HFFc6 (cell line): ENCODE measurements at regions not wholly inside any gene's neighbourhood (a gene's known extent, or its start where the extent isn't known, plus 50 kb on each side); places are given as distances from the start of the nearest gene placed in this dataset.
"Not testable (repeated sequence)": the region's sequence is repeated elsewhere in the genome, so short reads cannot be mapped to it uniquely, and the experiment has no call there.

ENCODE experiments used
- DNase-seq: peaks from one replicate; pipeline ENCODE4 v3.0.0-alpha.2; 2018
- H3K27ac Mint-ChIP-seq: 2 replicates; pipeline ENCODE4 v1.8.0; 2020; ENCODE audit warnings: mild to moderate bottlenecking, mixed read lengths
- H3K27me3 Mint-ChIP-seq: 2 replicates; pipeline ENCODE4 v1.8.0; 2021; ENCODE audit warnings: mild to moderate bottlenecking, moderate library complexity, mixed read lengths; ENCODE audit not compliant: insufficient read depth
- H3K36me3 Mint-ChIP-seq: 2 replicates; pipeline ENCODE4 v1.8.0; 2021; ENCODE audit warnings: low read depth, mixed read lengths
- H3K4me1 Mint-ChIP-seq: 2 replicates; pipeline ENCODE4 v1.8.0; 2020; ENCODE audit warnings: low read depth, mixed read lengths
- H3K4me3 Mint-ChIP-seq: 2 replicates; pipeline ENCODE4 v1.8.0; 2020; ENCODE audit warnings: mild to moderate bottlenecking, moderate library complexity, mixed read lengths
- H3K9me3 Mint-ChIP-seq: 2 replicates; pipeline ENCODE4 v1.8.0; 2020; ENCODE audit warnings: mild to moderate bottlenecking, mixed read lengths
- TF ChIP-seq, protein P1 (sequence below): fragments of 200-600 bp; sonication (generic); IDR thresholded peaks from 2 replicates; pipeline ENCODE4 v1.5.0; 2021; ENCODE audit warnings: antibody characterized with exemption, mild to moderate bottlenecking

DNA sequence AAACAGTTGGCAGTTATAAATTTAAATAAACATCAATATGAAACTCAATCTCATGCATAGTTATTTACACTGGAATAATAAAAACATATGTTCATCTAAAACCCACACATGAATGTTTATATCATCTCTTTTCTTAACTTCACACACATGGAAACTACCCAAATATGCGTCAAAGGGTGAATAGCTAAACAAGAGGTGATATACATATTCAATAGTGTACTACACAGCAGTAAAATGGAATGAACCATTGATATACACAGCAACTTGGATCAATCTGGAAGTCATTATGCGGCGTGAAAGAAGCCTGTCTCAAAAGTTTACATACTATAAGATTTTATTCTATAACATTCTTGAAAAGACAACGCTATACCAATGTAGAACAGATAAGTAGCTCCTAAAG lies 282.5 kb upstream of the POM121L12 start:
- H3K27me3 Mint-ChIP-seq = no peaks in the 10 kb centered on the region; the same call in 1 of the 2 replicates
- no peak overlapping the region for H3K27ac Mint-ChIP-seq
- no peak for DNase-seq
- H3K4me3 Mint-ChIP-seq = no peak overlapping the region
- no peaks in the 10 kb centered on the region for H3K4me1 Mint-ChIP-seq
- peaks cover 32% of the 10 kb centered on the region for H3K9me3 Mint-ChIP-seq
- H3K36me3 Mint-ChIP-seq = no peaks in the 10 kb centered on the region
- TF ChIP-seq, protein P1, sequence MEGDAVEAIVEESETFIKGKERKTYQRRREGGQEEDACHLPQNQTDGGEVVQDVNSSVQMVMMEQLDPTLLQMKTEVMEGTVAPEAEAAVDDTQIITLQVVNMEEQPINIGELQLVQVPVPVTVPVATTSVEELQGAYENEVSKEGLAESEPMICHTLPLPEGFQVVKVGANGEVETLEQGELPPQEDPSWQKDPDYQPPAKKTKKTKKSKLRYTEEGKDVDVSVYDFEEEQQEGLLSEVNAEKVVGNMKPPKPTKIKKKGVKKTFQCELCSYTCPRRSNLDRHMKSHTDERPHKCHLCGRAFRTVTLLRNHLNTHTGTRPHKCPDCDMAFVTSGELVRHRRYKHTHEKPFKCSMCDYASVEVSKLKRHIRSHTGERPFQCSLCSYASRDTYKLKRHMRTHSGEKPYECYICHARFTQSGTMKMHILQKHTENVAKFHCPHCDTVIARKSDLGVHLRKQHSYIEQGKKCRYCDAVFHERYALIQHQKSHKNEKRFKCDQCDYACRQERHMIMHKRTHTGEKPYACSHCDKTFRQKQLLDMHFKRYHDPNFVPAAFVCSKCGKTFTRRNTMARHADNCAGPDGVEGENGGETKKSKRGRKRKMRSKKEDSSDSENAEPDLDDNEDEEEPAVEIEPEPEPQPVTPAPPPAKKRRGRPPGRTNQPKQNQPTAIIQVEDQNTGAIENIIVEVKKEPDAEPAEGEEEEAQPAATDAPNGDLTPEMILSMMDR = no peak

DNA sequence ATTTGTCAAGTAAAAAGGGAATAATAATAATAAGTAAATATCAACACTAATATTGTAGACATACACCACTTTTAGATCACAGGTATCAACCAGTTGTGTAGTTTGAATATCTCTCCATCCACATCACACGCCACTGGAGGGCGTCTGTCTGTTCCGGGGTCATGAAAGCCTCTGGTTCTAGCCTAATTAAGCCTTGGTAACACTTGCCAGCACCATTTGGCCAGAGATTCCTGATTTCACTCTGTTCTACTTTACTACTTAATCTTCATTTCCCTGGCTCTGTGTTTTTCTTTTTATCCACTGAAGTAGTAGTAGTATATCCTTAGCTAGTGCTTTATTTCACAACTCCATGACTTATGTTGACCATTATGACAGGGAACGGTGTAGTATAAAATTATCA lies 285.6 kb upstream of the POM121L12 start:
- no peaks in the 10 kb centered on the region for H3K27me3 Mint-ChIP-seq
- no peaks in the 10 kb centered on the region for H3K4me1 Mint-ChIP-seq
- DNase-seq = no peak
- H3K27ac Mint-ChIP-seq = no peak overlapping the region
- H3K36me3 Mint-ChIP-seq = no peaks in the 10 kb centered on the region
- no peak overlapping the region for H3K4me3 Mint-ChIP-seq
- peaks cover 19% of the 10 kb centered on the region for H3K9me3 Mint-ChIP-seq
- TF ChIP-seq, protein P1 = no peak

DNA sequence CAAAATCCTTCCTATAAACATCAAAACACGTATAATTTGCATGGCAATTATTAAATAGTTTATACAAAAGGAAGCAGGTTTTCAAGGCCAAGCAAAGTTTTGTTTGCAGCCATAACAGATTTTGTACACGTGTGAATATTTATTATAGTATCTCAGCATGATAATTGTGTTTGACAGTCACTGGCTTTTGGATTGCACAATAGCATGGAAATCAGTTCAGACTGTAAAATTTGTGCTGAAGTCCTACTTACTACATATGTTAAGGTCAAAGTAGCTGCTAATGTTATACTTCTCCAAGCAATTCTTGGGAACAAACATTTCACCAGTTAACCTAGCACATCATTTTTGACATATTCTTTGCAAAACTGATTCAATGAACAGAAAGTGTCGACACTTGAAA lies 287.6 kb upstream of the POM121L12 start:
- no peaks in the 10 kb centered on the region for H3K36me3 Mint-ChIP-seq
- no peaks in the 10 kb centered on the region for H3K27me3 Mint-ChIP-seq
- H3K9me3 Mint-ChIP-seq = peaks cover 19% of the 10 kb centered on the region
- TF ChIP-seq, protein P1 = no peak
- no peaks in the 10 kb centered on the region for H3K4me1 Mint-ChIP-seq
- no peak overlapping the region for H3K4me3 Mint-ChIP-seq
- DNase-seq = no peak
- no peak overlapping the region for H3K27ac Mint-ChIP-seq

DNA sequence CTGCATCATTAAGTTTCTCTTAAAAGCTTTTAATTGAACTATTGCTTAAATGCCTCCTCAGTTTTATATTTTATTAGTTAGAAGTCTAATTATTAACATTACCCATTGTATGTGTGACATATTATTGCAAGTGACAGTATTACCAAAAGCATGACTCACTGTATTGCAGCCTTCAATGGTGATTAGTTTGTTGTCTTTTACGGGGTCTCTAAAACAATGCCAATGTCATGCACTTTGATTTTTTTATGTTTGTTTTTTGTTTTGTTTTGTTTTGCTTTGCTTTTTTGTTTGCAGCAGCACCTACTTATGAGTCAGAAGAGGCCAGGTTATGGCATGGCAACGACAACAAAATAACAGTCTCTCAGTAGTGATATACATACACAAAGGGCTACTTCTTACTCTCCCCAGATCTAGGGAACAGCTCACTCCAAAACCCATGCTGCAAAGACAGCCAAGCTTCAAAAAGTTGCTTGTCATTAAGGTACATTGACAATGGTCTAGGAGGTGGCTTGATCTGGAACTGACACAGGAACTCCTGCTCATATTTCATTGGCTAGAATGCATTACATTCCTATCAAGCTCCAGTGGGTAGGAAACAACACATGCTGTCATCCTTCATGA lies 293.7 kb upstream of the POM121L12 start:
- Mint-ChIP-seq H3K4me3 (no peak overlapping the region), H3K36me3 (no peaks in the 10 kb centered on the region)

DNA sequence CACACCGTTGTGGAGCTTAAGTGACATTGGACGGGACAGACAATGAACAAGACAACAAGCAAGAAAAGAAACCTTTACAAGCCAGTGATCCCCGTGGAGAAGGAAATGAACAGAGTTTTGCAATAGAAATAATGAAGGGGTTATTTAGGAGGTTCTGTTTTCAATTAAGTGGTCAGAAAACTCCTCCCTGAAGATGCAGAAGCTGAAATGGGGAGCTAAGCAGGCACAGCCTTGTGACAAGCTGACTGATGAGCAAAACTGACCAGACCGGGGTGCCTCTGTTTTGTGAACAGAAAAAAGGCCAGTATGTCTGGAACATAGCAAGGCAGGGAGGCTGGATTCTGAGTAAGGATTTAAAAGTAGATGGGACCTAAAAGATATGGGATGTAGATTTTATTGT lies 299.8 kb upstream of the POM121L12 start:
- no peak for DNase-seq
- no peaks in the 10 kb centered on the region; the same call in 1 of the 2 replicates for H3K27me3 Mint-ChIP-seq
- TF ChIP-seq, protein P1 = no peak
- no peak overlapping the region for H3K27ac Mint-ChIP-seq
- no peak overlapping the region for H3K4me3 Mint-ChIP-seq
- H3K9me3 Mint-ChIP-seq = peaks cover 29% of the 10 kb centered on the region
- no peaks in the 10 kb centered on the region for H3K4me1 Mint-ChIP-seq
- 0 out of 2 replicates have a peak, but pooled peaks cover 13% of the 10 kb centered on the region for H3K36me3 Mint-ChIP-seq

More for the DNA sequence above, 293.7 kb upstream of the POM121L12 start:
- Mint-ChIP-seq H3K27me3 (no peaks in the 10 kb centered on the region; the same call in 1 of the 2 replicates), H3K27ac (no peak overlapping the region), H3K4me1 (no peaks in the 10 kb centered on the region), H3K9me3 (peaks cover 32% of the 10 kb centered on the region)
- TF ChIP-seq, protein P1 = no peak
- DNase-seq = no peak

DNA sequence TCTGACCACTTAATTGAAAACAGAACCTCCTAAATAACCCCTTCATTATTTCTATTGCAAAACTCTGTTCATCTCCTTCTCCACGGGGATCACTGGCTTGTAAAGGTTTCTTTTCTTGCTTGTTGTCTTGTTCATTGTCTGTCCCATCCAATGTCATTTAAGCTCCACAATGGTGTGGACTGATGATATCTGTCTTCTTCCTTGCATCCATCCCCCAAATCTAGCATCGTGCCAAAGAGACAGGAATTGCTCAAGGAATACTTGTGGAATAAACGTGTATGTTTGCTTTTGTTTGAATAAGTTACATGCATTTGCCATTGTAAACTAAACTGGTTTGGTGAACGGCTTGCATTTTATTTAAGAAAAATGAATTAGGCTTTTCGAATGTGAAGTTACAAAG lies 306.8 kb upstream of the POM121L12 start:
- not testable (repeated sequence) for H3K4me3 Mint-ChIP-seq, H3K27me3 Mint-ChIP-seq, H3K27ac Mint-ChIP-seq, H3K36me3 Mint-ChIP-seq, DNase-seq, H3K4me1 Mint-ChIP-seq
- peaks cover 20% of the 10 kb centered on the region for H3K9me3 Mint-ChIP-seq
